ENCODE measurements at regions not wholly inside any gene's neighbourhood (a gene's known extent, or its start where the extent isn't known, plus 50 kb on each side); places are given as distances from the start of the nearest gene placed in this dataset.
A peak's percentile ranks its signal among the peaks of the same experiment; 100 is the strongest.

DNA sequence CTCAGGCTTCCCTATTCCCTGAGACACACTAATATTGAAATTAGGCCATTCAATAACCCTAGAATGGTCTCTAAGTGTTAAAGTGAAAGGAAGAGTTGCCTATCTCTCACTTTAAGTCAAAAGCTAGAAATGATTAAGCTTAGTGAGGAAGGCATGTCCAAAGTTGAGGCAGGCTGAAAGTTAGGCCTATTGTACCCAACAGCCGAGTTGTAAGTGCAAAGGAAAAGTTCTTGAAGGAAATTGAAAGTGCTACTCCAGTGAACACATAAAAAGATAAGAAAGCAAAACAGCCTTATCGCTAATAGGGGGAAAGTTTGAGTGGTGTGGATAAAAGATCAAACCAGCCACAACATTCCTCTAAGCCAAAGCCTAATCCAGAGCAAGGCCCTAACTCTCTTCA, 117.9 kb upstream of the SPATA12 start:
- no peaks in the 10 kb centered on the region for H3K9me3 ChIP-seq
- no peaks in the 10 kb centered on the region for H3K27me3 ChIP-seq
- no peak overlapping the region for H3K27ac ChIP-seq
- intact Hi-C loops (cut with DNase I; ENCODE audit: low total_unique reads): no loop called here
- H3K36me3 ChIP-seq (ENCODE audit: low read depth, missing control alignments): no peaks in the 10 kb centered on the region
- 46 to 57% methylated on average over 2 of the region's 2 CpGs for WGBS, 2 donors
- H3K4me1 ChIP-seq: peaks cover 6% of the 10 kb centered on the region
- no peak overlapping the region for H3K4me3 ChIP-seq
- TF ChIP-seq POLR2A (IDR thresholded peaks at IDR 0.05): no peak
- TF ChIP-seq, protein P1, sequence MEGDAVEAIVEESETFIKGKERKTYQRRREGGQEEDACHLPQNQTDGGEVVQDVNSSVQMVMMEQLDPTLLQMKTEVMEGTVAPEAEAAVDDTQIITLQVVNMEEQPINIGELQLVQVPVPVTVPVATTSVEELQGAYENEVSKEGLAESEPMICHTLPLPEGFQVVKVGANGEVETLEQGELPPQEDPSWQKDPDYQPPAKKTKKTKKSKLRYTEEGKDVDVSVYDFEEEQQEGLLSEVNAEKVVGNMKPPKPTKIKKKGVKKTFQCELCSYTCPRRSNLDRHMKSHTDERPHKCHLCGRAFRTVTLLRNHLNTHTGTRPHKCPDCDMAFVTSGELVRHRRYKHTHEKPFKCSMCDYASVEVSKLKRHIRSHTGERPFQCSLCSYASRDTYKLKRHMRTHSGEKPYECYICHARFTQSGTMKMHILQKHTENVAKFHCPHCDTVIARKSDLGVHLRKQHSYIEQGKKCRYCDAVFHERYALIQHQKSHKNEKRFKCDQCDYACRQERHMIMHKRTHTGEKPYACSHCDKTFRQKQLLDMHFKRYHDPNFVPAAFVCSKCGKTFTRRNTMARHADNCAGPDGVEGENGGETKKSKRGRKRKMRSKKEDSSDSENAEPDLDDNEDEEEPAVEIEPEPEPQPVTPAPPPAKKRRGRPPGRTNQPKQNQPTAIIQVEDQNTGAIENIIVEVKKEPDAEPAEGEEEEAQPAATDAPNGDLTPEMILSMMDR (IDR thresholded peaks at IDR 0.05): no peak
- DNase-seq: no peak

DNA sequence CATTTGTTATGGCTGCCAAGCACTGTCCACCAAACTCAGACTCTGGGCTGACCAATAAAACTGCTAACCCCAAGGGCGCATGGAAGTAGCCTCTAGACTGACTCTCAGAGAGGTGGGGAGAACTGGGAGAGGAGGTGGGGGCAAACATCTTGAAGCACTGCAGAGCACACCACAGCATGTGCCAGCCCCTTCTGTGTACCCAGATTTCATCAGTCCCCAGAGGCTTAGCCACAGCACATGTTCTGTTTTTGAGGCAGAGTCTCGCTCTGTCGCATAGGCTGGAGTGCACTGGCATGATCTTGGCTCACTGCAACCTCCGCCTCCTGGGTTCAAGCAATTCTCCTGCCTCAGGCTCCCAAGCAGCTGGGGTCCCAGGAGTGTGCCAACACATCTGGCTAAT, 119.5 kb upstream of the SPATA12 start:
- Histone ChIP-seq H3K36me3 (ENCODE audit: low read depth, missing control alignments) (no peaks in the 10 kb centered on the region), H3K4me3 (no peak overlapping the region), H3K9me3 (no peaks in the 10 kb centered on the region), H3K27ac (no peak overlapping the region), H3K27me3 (no peaks in the 10 kb centered on the region), H3K4me1 (peaks cover 6% of the 10 kb centered on the region)
- TF ChIP-seq POLR2A (IDR thresholded peaks at IDR 0.05): no peak
- TF ChIP-seq, protein P1 (IDR thresholded peaks at IDR 0.05): no peak
- DNase-seq: no peak
- WGBS, 2 donors: 85 to 100% methylated on average over 1 to 4 of the region's 4 CpGs
- intact Hi-C loops (cut with DNase I; ENCODE audit: low total_unique reads): no loop called here

DNA sequence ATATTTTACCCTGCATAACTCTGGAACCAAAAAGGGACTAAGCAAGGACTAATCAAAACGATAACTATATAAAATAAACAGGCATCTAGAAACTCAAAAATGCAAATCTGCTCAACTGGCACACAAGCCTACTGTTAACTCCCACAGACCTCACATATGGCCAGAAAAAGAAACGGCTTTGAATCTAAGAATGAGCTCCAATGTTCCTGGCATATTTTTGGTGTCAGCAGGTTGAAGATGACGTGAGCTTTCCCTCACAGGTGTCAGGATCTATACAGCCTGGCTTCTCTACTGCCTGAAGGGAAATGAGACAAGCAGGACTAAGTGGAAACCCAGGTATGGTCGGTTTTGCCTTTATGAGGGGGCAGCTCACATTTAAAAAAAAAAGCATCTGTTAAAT, 120.1 kb upstream of the SPATA12 start:
- Histone ChIP-seq H3K4me1 (peaks cover 6% of the 10 kb centered on the region), H3K27ac (no peak overlapping the region), H3K4me3 (no peak overlapping the region), H3K9me3 (no peaks in the 10 kb centered on the region), H3K27me3 (no peaks in the 10 kb centered on the region), H3K36me3 (ENCODE audit: low read depth, missing control alignments) (no peaks in the 10 kb centered on the region)
- no peak for DNase-seq
- 43 to 53% methylated on average over 4 of the region's 4 CpGs for WGBS, 2 donors
- intact Hi-C loops (cut with DNase I; ENCODE audit: low total_unique reads): no loop called here
- TF ChIP-seq, protein P1 (IDR thresholded peaks at IDR 0.05): no peak
- no peak for TF ChIP-seq POLR2A (IDR thresholded peaks at IDR 0.05)

DNA sequence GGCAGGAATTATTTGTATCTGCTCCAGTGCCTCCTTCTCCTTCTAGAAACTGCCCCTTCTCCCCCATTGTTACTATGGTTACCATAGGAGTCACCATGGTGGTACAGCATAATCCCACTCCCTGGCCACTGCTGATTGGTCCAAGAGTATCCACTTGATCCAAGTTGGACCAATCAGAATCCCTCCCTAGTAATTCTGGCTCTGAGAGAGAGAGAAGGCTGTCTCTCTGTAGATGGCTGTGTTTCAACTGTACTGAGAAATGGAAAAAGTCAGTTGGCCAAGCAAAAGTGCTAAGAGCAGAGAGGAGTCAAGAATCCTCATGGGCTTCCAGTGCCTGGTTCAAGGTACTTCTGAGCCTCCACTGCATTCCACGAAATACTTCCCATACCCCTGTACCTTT, 120.6 kb upstream of the SPATA12 start:
- intact Hi-C loops (cut with DNase I; ENCODE audit: low total_unique reads): no loop called here
- Histone ChIP-seq H3K4me1 (peaks cover 6% of the 10 kb centered on the region), H3K27ac (no peak overlapping the region), H3K4me3 (no peak overlapping the region), H3K9me3 (no peaks in the 10 kb centered on the region), H3K27me3 (no peaks in the 10 kb centered on the region), H3K36me3 (ENCODE audit: low read depth, missing control alignments) (no peaks in the 10 kb centered on the region)
- TF ChIP-seq, protein P1 (IDR thresholded peaks at IDR 0.05): no peak
- TF ChIP-seq POLR2A (IDR thresholded peaks at IDR 0.05): no peak
- peak; percentile 35 for DNase-seq
- WGBS, 2 donors: 54 to 75% methylated on average over 1 of the region's 1 CpG

DNA sequence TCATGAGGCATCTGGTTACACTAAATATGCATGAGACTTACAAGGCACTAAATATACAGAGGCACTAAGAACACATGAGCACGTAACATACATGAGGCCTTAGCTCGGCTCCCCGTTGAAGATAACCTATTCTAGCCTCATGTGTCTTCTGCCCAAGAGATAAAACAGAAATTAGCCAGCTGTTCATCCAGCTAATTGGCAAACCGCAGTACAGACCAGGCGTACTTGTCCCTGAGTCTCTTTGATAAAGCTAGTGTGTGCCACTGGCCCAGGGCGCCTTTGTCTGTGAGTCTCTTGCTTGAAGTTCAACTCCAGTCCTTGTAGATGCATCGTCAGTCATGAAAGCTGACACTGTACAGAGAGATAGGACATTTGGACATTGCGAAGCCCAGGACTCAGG, 121.9 kb upstream of the SPATA12 start:
- Histone ChIP-seq H3K36me3 (ENCODE audit: low read depth, missing control alignments) (no peaks in the 10 kb centered on the region), H3K27me3 (no peaks in the 10 kb centered on the region), H3K4me1 (peaks cover 6% of the 10 kb centered on the region), H3K9me3 (no peaks in the 10 kb centered on the region), H3K4me3 (no peak overlapping the region), H3K27ac (no peak overlapping the region)
- intact Hi-C loops (cut with DNase I; ENCODE audit: low total_unique reads): no loop called here
- TF ChIP-seq, protein P1 (IDR thresholded peaks at IDR 0.05): no peak
- no peak for TF ChIP-seq POLR2A (IDR thresholded peaks at IDR 0.05)
- no peak for DNase-seq
- 83 to 87% methylated on average over 8 of the region's 8 CpGs for WGBS, 2 donors
